Calu3 (cell line): ENCODE measurements at regions not wholly inside any gene's neighbourhood (a gene's known extent, or its start where the extent isn't known, plus 50 kb on each side); places are given as distances from the start of the nearest gene placed in this dataset.

Experiments used
- BruUV-seq: library from RNA; stranded (reverse); fragments of 400-500 nt; replicated peaks from 2 replicates; lab custom pipeline; 2021; lab: Mats Ljungman, UMichigan
- CTCF ChIA-PET: fragments of 300-600 bp; sonication (Branson Sonifier 250); formaldehyde crosslinking; loops from one replicate; lab custom pipeline; 2022; ENCODE audit warnings: antibody characterized with exemption; lab: Charles Lee
- DNase-seq: peaks from one replicate; pipeline ENCODE4 v3.0.0; 2022
- H3K27ac Mint-ChIP-seq: one replicate; pipeline ENCODE4 v1.8.0; 2022; ENCODE audit warnings: mixed read lengths; ENCODE audit not compliant: unreplicated experiment
- H3K27me3 Mint-ChIP-seq: one replicate; pipeline ENCODE4 v1.8.0; 2022; ENCODE audit warnings: mixed read lengths; ENCODE audit not compliant: unreplicated experiment
- H3K36me3 Mint-ChIP-seq: one replicate; pipeline ENCODE4 v1.8.0; 2022; ENCODE audit warnings: mild to moderate bottlenecking, moderate library complexity, mixed read lengths; ENCODE audit not compliant: insufficient read depth, unreplicated experiment
- H3K4me1 Mint-ChIP-seq: one replicate; pipeline ENCODE4 v1.8.0; 2022; ENCODE audit warnings: mild to moderate bottlenecking, low read depth, mixed read lengths; ENCODE audit not compliant: unreplicated experiment
- H3K4me3 Mint-ChIP-seq: one replicate; pipeline ENCODE4 v1.8.0; 2022; ENCODE audit warnings: mild to moderate bottlenecking, low read depth, moderate library complexity, mixed read lengths; ENCODE audit not compliant: unreplicated experiment
- H3K9me3 Mint-ChIP-seq: one replicate; pipeline ENCODE4 v1.8.0; 2022; ENCODE audit warnings: low read depth, mixed read lengths; ENCODE audit not compliant: unreplicated experiment
- CTCF ChIP-seq: fragments of 200-600 bp; IDR thresholded peaks from one replicate; pipeline ENCODE4 v1.8.0; 2022; ENCODE audit warnings: antibody characterized with exemption; ENCODE audit not compliant: unreplicated experiment
- intact Hi-C: fragments of 100-400 bp; cut with micrococcal nuclease; formaldehyde crosslinking; loops from one replicate; pipeline ENCODE4 v1.10.0; 2022; ENCODE audit not compliant: unreplicated experiment

GRCh38 chr3:15974647-15975046, 176.9 kb upstream of the ANKRD28 start:
- H3K9me3 Mint-ChIP-seq = peaks cover 3% of the 10 kb centered on the region
- no peak for TF ChIP-seq CTCF
- intact Hi-C loops = no loop called here

GRCh38 chr3:15976524-15976923, 178.7 kb upstream of the ANKRD28 start:
- CTCF ChIA-PET = no interaction called here
- no peaks in the 10 kb centered on the region for H3K27me3 Mint-ChIP-seq
- no peak overlapping the region for H3K27ac Mint-ChIP-seq
- TF ChIP-seq CTCF = no peak
- H3K4me3 Mint-ChIP-seq = no peak overlapping the region
- no peaks in the 10 kb centered on the region for H3K36me3 Mint-ChIP-seq
- intact Hi-C loops = no loop called here
- peaks cover 3% of the 10 kb centered on the region for H3K9me3 Mint-ChIP-seq
- DNase-seq = no peak
- no peaks in the 10 kb centered on the region for H3K4me1 Mint-ChIP-seq
- BruUV-seq = no TSS peak

More at GRCh38 chr3:15974647-15975046, 176.9 kb upstream of the ANKRD28 start:
- DNase-seq = peak; percentile 12
- no TSS peak for BruUV-seq
- Mint-ChIP-seq H3K27me3 (no peaks in the 10 kb centered on the region), H3K4me1 (no peaks in the 10 kb centered on the region), H3K36me3 (no peaks in the 10 kb centered on the region), H3K27ac (no peak overlapping the region), H3K4me3 (no peak overlapping the region)
- CTCF ChIA-PET = interaction anchor here (0.6 kb wide), 2 partner anchors 293 to 735 kb away, joined by 4 to 6 read pairs; no protein-coding TSS in a partner anchor

DNA sequence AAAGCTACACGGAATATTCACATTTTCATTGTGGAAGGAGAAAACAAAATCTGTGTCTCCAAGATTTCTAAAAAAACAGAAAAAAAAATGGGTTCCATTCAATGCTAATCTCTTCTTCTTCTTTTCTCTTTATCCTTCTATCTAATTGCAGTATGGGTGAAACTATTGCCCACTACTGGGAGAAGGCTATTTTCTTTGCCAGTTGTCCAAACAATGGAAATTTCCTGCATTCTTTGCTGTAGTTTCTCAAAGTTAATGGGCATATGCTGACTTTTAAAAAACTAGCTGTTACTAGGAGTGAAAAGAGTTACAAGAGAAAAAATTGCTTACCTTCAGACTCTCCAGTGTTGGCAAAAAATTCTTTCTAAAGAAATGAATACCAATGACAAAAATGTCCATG, 179.3 kb upstream of the ANKRD28 start:
- no TSS peak for BruUV-seq
- H3K9me3 Mint-ChIP-seq = peaks cover 3% of the 10 kb centered on the region
- H3K27me3 Mint-ChIP-seq = no peaks in the 10 kb centered on the region
- no peak for TF ChIP-seq CTCF
- no peak for DNase-seq
- no peaks in the 10 kb centered on the region for H3K36me3 Mint-ChIP-seq
- intact Hi-C loops = no loop called here
- H3K4me3 Mint-ChIP-seq = no peak overlapping the region
- CTCF ChIA-PET = no interaction called here
- no peak overlapping the region for H3K27ac Mint-ChIP-seq
- no peaks in the 10 kb centered on the region for H3K4me1 Mint-ChIP-seq

DNA sequence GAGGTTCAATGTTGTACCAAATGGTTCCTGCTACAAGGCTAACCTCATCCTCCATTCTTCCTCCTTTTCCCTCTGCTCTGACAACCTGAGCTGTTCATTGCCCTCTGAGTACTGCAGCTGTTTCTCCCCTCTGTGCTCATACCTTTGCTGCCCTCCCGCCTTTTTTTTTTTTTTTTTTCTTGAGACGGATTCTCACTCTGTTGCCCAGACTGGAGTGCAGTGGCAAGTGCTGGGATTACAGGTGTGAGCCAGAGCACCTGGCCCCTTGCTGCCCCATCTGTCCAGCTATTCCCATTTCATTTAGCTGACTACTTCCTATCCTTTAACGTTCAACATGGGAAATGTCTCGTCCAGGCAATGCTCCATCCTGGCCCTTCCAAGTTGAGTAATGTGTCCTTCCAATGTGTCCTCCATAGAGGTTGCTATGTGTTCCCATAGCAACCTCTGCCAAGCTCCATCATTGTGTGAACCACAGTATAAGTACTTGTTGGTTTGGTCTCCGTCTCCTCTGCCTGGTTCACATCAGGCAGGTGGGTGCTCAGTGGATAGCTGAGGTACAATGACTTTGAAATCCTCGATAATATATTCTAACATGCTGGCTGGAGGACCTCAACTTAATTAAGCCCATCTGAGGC, 179.9 kb upstream of the ANKRD28 start:
- no peak for DNase-seq
- H3K4me3 Mint-ChIP-seq = no peak overlapping the region
- intact Hi-C loops = no loop called here
- peaks cover 3% of the 10 kb centered on the region for H3K9me3 Mint-ChIP-seq
- TF ChIP-seq CTCF = no peak
- no peak overlapping the region for H3K27ac Mint-ChIP-seq
- no TSS peak for BruUV-seq
- no peaks in the 10 kb centered on the region for H3K36me3 Mint-ChIP-seq
- H3K4me1 Mint-ChIP-seq = no peaks in the 10 kb centered on the region
- CTCF ChIA-PET = no interaction called here
- H3K27me3 Mint-ChIP-seq = no peaks in the 10 kb centered on the region
